Esophagus squamous epithelium (tissue), 5 donors: ENCODE measurements at regions not wholly inside any gene's neighbourhood (a gene's known extent, or its start where the extent isn't known, plus 50 kb on each side); places are given as distances from the start of the nearest gene placed in this dataset.

Experiments
- DNase-seq: peaks from one replicate; lab custom pipeline; 2025; lab: John Stamatoyannopoulos, UW
- H3K27ac ChIP-seq, 4 donors: fragments of 200-600 bp; sonication (generic); one replicate each; pipeline ENCODE4 v1.5.1; 2016 to 2019; ENCODE audit warnings: mild to moderate bottlenecking in 1 of 4
- H3K27me3 ChIP-seq, 4 donors: fragments of 200-600 bp; sonication (generic); 1 replicate in 3 of 4; 2 replicates in 1 of 4; pipeline versions ENCODE4 v1.5.1 to v1.6.0; 2017 to 2021; ENCODE audit warnings: antibody characterized with exemption in 1 of 4
- H3K36me3 ChIP-seq, 3 donors: fragments of 200-600 bp; sonication (generic); one replicate each; pipeline ENCODE4 v1.5.1; 2016 to 2019
- H3K4me1 ChIP-seq, 3 donors: fragments of 200-600 bp; sonication (generic); one replicate each; pipeline ENCODE4 v1.5.1; 2017 to 2019
- H3K4me3 ChIP-seq, 4 donors: fragments of 200-600 bp; sonication (generic); 1 replicate in 3 of 4; 2 replicates in 1 of 4; pipeline ENCODE4 v1.5.1; 2016 to 2019; ENCODE audit warnings: mild to moderate bottlenecking in 2 of 4, moderate library complexity in 1 of 4
- H3K9me3 ChIP-seq, 3 donors: fragments of 200-600 bp; sonication (generic); one replicate each; pipeline ENCODE4 v1.5.1; 2016 to 2019
- CTCF ChIP-seq, 6 experiments: fragments of 450-650 bp in 4 of 6; fragments of 200-600 bp in 2 of 6; sonication (generic) in 2 of 6; IDR thresholded peaks; one replicate each; pipeline ENCODE4 v1.5.1; 2016 to 2019; ENCODE audit warnings: antibody characterized with exemption in 6 of 6, mild to moderate bottlenecking in 4 of 6, moderate library complexity in 4 of 6
- POLR2A ChIP-seq, 4 donors: fragments of 450-650 bp; IDR thresholded peaks; one replicate each; pipeline ENCODE4 v1.6.1; 2017; ENCODE audit warnings: antibody characterized with exemption in 4 of 4, mild to moderate bottlenecking in 4 of 4, moderate library complexity in 3 of 4
- WGBS, 2 donors: methylation state at CpG; one replicate each; pipeline ENCODE4 v1.1.5; 2018; 5-methylcytosine and 5-hydroxymethylcytosine counted together
- intact Hi-C: fragments of 100-400 bp; cut with DNase I; formaldehyde crosslinking; loops from one replicate; pipeline ENCODE4 v1.15.0; 2022
- donor health status: DM: yes; HTN: yes; CAD: no.

GRCh38 chr14:89616852-89617341 lies 199.9 kb upstream of the FOXN3 start:
- H3K27me3 ChIP-seq, result no peaks in the 10 kb centered on the region
- no peaks in the 10 kb centered on the region for H3K36me3 ChIP-seq
- H3K4me1 ChIP-seq, result peaks cover 0 to 49% (median 10%) of the 10 kb centered on the region in 3 donors
- 32 to 35% methylated on average over 5 of the region's 5 CpGs for WGBS, 2 donors
- peak overlapping the region in 3 of 4 donors; percentile 70 to 94 (median 79) for H3K4me3 ChIP-seq
- H3K9me3 ChIP-seq, result no peaks in the 10 kb centered on the region
- intact Hi-C loops, result no loop called here
- H3K27ac ChIP-seq, result peak overlapping the region in 3 of 4 donors; percentile 73 to 89 (median 75)
- no peak for DNase-seq
- TF ChIP-seq POLR2A (IDR thresholded peaks at IDR 0.05), result no peak
- TF ChIP-seq CTCF (IDR thresholded peaks at IDR 0.05), result no peak

GRCh38 chr14:89616425-89616824 lies 199.4 kb upstream of the FOXN3 start:
- no peaks in the 10 kb centered on the region for H3K9me3 ChIP-seq
- intact Hi-C loops, result no loop called here
- no peaks in the 10 kb centered on the region for H3K27me3 ChIP-seq
- peak overlapping the region in 1 of 4 donors; percentile 94 for H3K4me3 ChIP-seq
- H3K36me3 ChIP-seq, result no peaks in the 10 kb centered on the region
- WGBS, 2 donors, result 62 to 73% methylated on average over 2 of the region's 2 CpGs
- H3K4me1 ChIP-seq, result peaks cover 0 to 49% (median 10%) of the 10 kb centered on the region in 3 donors
- TF ChIP-seq CTCF (IDR thresholded peaks at IDR 0.05), result no peak
- DNase-seq, result no peak
- peak overlapping the region in 1 of 4 donors; percentile 11 for H3K27ac ChIP-seq

- intact Hi-C loops, result no loop called here
- Histone ChIP-seq H3K27me3 (no peaks in the 10 kb centered on the region), H3K4me3 (no peak overlapping the region), H3K27ac (no peak overlapping the region), H3K36me3 (no peaks in the 10 kb centered on the region), H3K4me1 (peaks cover 0 to 49% (median 10%) of the 10 kb centered on the region in 3 donors), H3K9me3 (no peaks in the 10 kb centered on the region)
- WGBS, 2 donors, result 64 to 68% methylated on average over 3 of the region's 3 CpGs
- TF ChIP-seq POLR2A (IDR thresholded peaks at IDR 0.05) (no peak), CTCF (IDR thresholded peaks at IDR 0.05) (no peak)
- no peak for DNase-seq
These were observed 198.4 kb upstream of the FOXN3 start for GRCh38 chr14:89615421-89615820.

- 64 to 79% methylated on average over 4 of the region's 4 CpGs for WGBS, 2 donors
- intact Hi-C loops, result no loop called here
- no peak for TF ChIP-seq POLR2A (IDR thresholded peaks at IDR 0.05)
- TF ChIP-seq CTCF (IDR thresholded peaks at IDR 0.05), result no peak
- Histone ChIP-seq H3K9me3 (no peaks in the 10 kb centered on the region), H3K27me3 (no peaks in the 10 kb centered on the region), H3K4me1 (peaks cover 0 to 41% (median 10%) of the 10 kb centered on the region in 3 donors), H3K4me3 (no peak overlapping the region), H3K36me3 (no peaks in the 10 kb centered on the region), H3K27ac (no peak overlapping the region)
- no peak for DNase-seq
These were observed 197.1 kb upstream of the FOXN3 start for GRCh38 chr14:89614009-89614691.

GRCh38 chr14:89613260-89614008 lies 196.4 kb upstream of the FOXN3 start:
- Histone ChIP-seq H3K36me3 (no peaks in the 10 kb centered on the region), H3K27ac (no peak overlapping the region), H3K4me3 (no peak overlapping the region), H3K27me3 (no peaks in the 10 kb centered on the region), H3K4me1 (peaks cover 0 to 40% (median 10%) of the 10 kb centered on the region in 3 donors), H3K9me3 (no peaks in the 10 kb centered on the region)
- no peak for TF ChIP-seq POLR2A (IDR thresholded peaks at IDR 0.05)
- intact Hi-C loops, result no loop called here
- 77 to 84% methylated on average over 5 of the region's 5 CpGs for WGBS, 2 donors
- DNase-seq, result no peak
